GM18909 (cell line): ENCODE measurements at regions not wholly inside any gene's neighbourhood (a gene's known extent, or its start where the extent isn't known, plus 50 kb on each side); places are given as distances from the start of the nearest gene placed in this dataset.

Experiments
- ATAC-seq: cut with Tn5 transposase; IDR thresholded peaks from one replicate; pipeline ENCODE4 v1.9.1; 2021; ENCODE audit warnings: mild to moderate bottlenecking; ENCODE audit not compliant: unreplicated experiment, poor library complexity

- no peak for ATAC-seq
Measured at GRCh38 chr2:156826341-156826933, 390.3 kb downstream of the GPD2 start.

GRCh38 chr2:156834431-156834830 lies 398.3 kb downstream of the GPD2 start:
- ATAC-seq = no peak

- no peak for ATAC-seq
Measured at GRCh38 chr2:156837635-156838370, 401.6 kb downstream of the GPD2 start.

GRCh38 chr2:156841321-156841720 lies 405.1 kb downstream of the GPD2 start:
- peak; percentile 66 for ATAC-seq

- ATAC-seq = no peak
Measured at GRCh38 chr2:156845806-156846558, 409.8 kb downstream of the GPD2 start.

- ATAC-seq = no peak
Measured at GRCh38 chr2:156852210-156852609, 405.3 kb upstream of the GALNT5 start.

- ATAC-seq = no peak
Measured at GRCh38 chr2:156852681-156853080, 404.8 kb upstream of the GALNT5 start.

GRCh38 chr2:156864325-156864724 lies 393.2 kb upstream of the GALNT5 start:
- ATAC-seq = no peak

GRCh38 chr2:156864753-156865152 lies 392.8 kb upstream of the GALNT5 start:
- ATAC-seq = no peak

- ATAC-seq = no peak
Measured at GRCh38 chr2:156867201-156867600, 390.3 kb upstream of the GALNT5 start.

GRCh38 chr2:156874707-156875106 lies 382.8 kb upstream of the GALNT5 start:
- ATAC-seq = no peak

GRCh38 chr2:156883804-156884203 lies 373.7 kb upstream of the GALNT5 start:
- ATAC-seq = no peak

- no peak for ATAC-seq
Measured at GRCh38 chr2:156884216-156884615, 373.3 kb upstream of the GALNT5 start.

- no peak for ATAC-seq
Measured at GRCh38 chr2:156890529-156891148, 366.9 kb upstream of the GALNT5 start.

- ATAC-seq = no peak
Measured at GRCh38 chr2:156891609-156892008, 365.9 kb upstream of the GALNT5 start.

- peak; percentile 48 for ATAC-seq
Measured at GRCh38 chr2:156892467-156893281, 364.8 kb upstream of the GALNT5 start.

GRCh38 chr2:156896294-156896693 lies 361.2 kb upstream of the GALNT5 start:
- peak; percentile 96 for ATAC-seq

GRCh38 chr2:156897548-156897947 lies 360.0 kb upstream of the GALNT5 start:
- no peak for ATAC-seq

- ATAC-seq = no peak
Measured at GRCh38 chr2:156901373-156902031, 356.0 kb upstream of the GALNT5 start.

- no peak for ATAC-seq
Measured at GRCh38 chr2:156903335-156903734, 354.2 kb upstream of the GALNT5 start.
